Amniotic epithelial cell (primary cell): ENCODE measurements at regions not wholly inside any gene's neighbourhood (a gene's known extent, or its start where the extent isn't known, plus 50 kb on each side); places are given as distances from the start of the nearest gene placed in this dataset.

ENCODE experiments used
- DNase-seq: peaks from one replicate; pipeline ENCODE4 v3.0.0-alpha.2; 2010; ENCODE audit warnings: low read depth

DNA sequence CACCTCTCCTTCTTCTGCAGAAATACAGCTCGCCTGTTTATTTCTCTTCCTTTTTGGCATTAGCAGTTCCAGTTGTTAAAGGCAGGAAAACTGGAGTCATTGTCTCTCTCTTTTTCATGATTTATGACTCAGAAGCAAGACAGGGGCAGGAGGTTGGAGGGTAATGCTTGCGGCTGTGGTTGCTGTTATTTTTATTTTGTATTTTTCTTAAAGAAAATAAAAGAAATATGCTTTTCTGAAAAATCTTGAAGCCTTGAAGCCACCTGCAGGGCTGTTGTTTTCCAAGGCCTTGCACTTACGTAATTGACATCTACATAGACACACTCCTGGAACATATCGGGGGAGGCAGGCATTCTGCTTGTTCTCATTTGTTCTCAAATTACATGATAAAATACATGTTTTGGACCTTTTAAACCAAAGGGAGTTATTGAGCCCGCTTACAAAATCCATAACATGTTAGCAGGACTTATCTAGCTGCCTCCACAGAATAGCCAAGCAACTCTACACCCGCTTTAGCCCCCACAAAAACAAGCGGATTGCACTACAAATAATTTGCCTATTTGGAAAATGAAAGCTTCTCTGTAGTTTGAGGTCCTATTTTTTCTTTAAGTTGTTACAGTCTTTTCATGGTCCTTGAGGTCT is 1004.6 kb upstream of the NR2F2 start:
- peak; percentile 43 for DNase-seq

- DNase-seq: no peak
Measured at GRCh38 chr15:95326431-95327182, 1003.9 kb upstream of the NR2F2 start.

- DNase-seq: no peak
Measured at GRCh38 chr15:95327183-95327525, 1003.3 kb upstream of the NR2F2 start.

DNA sequence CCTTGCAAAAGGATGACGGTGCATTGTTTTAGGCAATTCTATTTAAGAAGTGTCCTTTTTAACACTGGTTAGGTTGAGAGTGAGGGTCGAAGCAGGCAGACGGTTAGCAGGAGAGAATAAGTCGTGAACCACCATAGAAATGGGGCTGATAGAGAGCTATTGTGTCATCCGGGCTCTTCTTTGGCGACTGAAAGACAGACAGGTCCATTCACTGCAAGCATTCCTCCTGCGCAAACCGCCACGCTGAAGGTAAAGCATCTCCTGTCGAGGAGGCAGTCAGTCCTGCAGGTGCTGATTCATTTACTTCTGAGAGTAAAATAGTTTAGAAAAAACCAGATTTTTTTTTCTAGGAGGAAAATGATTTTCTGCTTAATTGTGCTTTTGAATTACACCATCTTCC is 1002.8 kb upstream of the NR2F2 start:
- no peak for DNase-seq

- no peak for DNase-seq
Measured at GRCh38 chr15:95328559-95328958, 1001.9 kb upstream of the NR2F2 start.

DNA sequence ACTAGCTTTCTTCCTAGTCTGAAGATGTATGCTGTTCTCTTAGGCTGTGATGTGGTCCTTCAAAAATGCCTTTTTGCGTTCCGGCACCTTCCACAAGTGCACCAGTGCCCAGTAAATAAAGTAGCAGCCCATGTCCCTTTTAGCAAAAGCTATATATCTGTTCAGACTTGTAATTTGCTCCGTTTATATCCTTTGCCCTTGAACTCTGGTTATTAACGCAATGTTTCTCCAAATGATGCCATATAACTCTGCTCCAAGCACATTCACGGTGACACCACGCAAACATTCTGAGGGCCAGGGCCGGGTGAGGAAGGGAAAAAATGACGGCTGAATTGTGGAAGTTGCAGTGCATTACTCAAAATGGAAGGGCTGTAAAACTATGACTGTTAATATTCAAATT is 1001.1 kb upstream of the NR2F2 start:
- no peak for DNase-seq

DNA sequence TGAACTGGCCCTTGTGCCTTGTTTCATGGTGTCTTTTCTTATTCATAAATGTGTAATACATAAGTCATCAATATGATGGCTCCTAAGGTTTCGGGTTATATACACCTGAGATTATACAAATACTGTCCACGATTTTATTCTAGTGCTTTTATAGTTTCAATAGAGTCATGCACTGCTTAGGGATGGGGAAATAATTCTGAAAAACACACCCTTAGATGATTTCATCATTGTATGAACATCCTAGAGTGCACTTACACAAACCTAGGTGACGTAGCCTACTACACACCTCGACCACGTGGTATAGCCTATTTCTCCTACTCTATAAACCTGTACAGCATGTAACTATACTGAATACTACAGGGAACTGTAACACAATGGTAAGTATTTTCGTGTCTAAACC is 988.8 kb upstream of the NR2F2 start:
- DNase-seq: no peak

- no peak for DNase-seq
Measured at GRCh38 chr15:95345867-95346266, 984.6 kb upstream of the NR2F2 start.

GRCh38 chr15:95346721-95347475 is 983.6 kb upstream of the NR2F2 start:
- no peak for DNase-seq

DNA sequence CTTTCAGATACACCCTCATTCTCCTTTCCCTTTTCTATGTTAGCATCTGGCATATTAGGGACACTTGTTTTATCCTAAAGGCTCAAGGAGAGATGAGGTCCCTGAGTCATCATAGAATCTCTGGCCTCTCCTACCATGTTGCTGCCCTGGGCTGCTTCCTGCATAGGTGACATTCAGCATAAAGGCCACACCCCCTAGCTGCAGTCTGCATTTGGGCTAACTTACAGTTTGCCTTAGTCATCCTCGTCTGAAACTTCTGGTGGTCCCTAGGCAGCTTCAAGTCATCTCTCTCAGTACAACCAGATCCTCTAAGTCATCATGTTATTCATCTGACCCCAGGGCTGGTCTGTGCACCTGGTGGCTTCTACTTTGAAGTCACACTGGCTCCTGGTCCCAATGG is 982.7 kb upstream of the NR2F2 start:
- no peak for DNase-seq

GRCh38 chr15:95350908-95351307 is 979.6 kb upstream of the NR2F2 start:
- DNase-seq: no peak

GRCh38 chr15:95352631-95353187 is 977.8 kb upstream of the NR2F2 start:
- DNase-seq: no peak

DNA sequence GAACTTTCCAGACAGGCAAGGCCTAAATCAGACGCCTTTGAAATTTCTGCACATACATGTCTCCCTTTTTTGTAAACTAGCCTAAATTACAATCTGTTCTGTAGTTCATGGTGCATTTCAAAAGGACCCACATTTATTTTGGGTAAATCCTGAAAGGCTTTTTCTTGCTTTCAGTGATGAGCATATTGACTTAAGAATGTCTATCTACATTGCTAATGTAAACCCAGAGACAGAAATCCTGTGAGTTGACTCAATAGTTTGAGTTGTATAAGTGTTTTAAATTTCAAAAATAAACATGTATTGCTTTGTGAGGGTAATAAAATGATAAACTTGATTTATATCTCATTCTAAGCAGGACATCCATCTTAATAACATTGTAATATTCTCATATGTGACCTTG is 977.0 kb upstream of the NR2F2 start:
- no peak for DNase-seq

DNA sequence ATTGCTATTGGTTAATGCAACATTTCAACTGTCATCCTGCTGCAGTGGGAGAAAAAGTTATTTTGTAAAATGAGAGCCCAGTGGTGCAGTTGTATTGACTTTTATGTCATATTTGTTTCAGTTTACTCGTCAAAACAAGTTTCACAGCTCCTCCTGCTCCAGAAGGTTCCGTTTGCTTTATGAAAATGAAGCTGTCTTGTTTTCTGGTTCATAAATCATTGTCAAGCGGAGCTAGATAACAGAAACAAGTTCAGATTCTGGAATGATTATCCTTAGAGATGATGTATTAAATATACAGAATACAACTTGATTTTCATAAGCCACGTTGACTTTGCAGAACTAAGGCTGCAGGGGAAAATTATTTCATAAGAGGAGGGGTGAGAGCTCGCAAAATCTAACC is 970.5 kb upstream of the NR2F2 start:
- no peak for DNase-seq

- DNase-seq: no peak
Measured at GRCh38 chr15:95362306-95362705, 968.2 kb upstream of the NR2F2 start.

GRCh38 chr15:95363646-95364045 is 966.9 kb upstream of the NR2F2 start:
- DNase-seq: no peak

DNA sequence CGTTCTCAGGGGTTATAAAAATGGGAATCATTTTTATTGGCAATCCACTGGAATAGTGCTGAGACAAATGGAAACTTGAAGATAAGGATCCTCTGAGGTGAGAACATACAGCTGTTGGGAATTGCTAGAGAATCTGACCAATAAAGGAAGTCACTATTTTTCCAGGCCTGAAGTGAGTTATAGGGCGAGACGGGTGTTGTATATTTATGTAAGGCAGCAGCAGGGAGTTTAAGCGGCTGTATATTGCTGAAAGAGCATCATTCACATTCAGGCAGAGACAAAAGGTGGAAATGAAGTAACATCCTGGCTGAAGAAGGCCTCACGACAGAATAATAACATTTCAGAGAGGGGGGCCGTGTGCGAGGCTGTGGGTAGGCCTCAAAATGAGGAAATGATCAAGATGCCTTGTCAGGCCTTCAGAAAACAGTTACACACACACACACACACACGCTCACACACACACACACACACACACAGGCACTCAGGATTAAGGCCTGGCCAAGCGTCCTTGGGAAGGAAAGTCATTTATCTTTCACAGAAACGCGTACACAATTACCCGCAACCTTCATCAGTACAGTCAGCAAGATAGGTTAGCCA is 964.9 kb upstream of the NR2F2 start:
- peak; percentile 55 for DNase-seq

- no peak for DNase-seq
Measured at GRCh38 chr15:95368191-95368590, 962.3 kb upstream of the NR2F2 start.

DNA sequence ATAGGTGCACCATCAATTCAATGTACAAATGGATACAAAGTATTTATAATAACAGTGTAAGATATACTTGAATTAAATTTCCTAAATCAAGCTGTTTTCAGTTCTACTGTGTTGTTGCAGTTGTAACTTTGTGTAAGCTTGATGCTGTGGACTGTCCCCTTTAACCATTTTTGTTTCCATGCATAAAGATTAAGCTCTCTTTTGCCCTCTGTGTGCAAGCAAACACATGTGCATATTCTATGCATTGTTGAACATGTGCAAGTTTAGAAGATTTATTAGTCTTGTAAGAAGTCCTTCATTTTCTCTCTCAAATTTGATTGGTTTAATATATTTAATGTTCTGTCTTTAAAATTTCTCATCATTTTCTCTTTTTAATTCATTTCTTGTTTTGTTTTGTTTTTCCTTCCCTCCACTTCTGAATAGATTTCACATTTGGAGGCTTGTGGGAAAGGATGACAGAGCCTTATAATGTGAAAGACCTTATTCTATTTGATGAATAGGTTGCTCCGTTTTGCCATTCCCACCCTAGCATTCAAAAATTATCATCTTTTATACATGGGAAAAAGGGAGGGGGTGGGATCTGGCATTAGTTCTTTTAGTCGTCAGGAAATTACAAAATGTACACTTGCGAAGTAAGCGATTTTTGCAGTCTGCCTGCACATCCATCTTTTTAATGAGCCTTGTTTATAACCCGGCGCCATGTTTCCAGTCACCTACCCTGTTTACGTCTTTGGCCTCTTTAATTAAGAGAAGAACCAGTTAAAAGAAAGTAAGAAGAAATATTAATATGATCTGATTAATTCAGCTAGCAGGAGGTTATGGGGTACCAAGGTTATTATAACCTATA is 961.5 kb upstream of the NR2F2 start:
- DNase-seq: no peak

- no peak for DNase-seq
Measured at GRCh38 chr15:95370291-95370690, 960.2 kb upstream of the NR2F2 start.

DNA sequence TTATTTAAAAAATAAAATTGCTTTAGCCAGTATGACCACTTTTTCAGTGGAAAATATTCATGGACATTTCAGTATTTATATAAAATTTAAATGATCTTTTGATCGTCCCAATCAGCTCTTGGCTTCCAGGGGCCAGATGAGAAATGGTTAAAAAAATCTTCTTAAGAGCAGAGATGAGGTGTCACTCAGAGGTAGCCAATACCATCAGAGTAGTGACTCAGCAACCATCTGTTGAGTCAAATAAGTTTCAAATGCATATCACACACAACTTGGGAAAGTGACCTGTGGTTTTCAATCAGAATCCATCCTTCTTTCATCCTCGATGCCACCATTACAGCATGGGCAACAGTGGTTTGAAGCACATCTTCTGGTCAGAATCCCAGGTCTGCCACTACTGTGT is 958.8 kb upstream of the NR2F2 start:
- DNase-seq: peak; percentile 38

GRCh38 chr15:95375281-95375680 is 955.2 kb upstream of the NR2F2 start:
- DNase-seq: no peak
